ENCODE measurements at regions not wholly inside any gene's neighbourhood (a gene's known extent, or its start where the extent isn't known, plus 50 kb on each side); places are given as distances from the start of the nearest gene placed in this dataset.
A peak's percentile ranks its signal among the peaks of the same experiment; 100 is the strongest.

DNA sequence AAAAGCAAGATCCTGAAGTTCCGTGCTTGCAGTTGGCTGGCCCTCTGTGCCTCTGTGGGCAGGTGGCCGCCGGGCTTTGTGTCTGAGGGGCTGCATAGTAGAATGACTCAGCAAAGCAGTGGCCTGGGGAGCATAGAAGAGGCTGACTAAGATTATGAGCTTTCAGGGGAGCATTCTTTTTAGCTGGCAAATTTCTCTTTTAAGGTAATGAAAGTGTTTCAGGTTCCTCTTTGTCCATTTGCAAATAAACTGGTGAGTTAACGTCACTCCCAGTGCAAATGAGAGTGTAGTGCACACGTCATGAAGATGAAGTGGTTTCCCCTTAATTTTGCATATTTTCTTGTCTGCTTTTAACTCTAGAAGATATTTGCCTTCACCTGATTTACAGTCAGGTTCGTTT, 98.6 kb downstream of the BCL2L11 start:
- DNase-seq (ENCODE audit: low read depth) = peak; percentile 45

DNA sequence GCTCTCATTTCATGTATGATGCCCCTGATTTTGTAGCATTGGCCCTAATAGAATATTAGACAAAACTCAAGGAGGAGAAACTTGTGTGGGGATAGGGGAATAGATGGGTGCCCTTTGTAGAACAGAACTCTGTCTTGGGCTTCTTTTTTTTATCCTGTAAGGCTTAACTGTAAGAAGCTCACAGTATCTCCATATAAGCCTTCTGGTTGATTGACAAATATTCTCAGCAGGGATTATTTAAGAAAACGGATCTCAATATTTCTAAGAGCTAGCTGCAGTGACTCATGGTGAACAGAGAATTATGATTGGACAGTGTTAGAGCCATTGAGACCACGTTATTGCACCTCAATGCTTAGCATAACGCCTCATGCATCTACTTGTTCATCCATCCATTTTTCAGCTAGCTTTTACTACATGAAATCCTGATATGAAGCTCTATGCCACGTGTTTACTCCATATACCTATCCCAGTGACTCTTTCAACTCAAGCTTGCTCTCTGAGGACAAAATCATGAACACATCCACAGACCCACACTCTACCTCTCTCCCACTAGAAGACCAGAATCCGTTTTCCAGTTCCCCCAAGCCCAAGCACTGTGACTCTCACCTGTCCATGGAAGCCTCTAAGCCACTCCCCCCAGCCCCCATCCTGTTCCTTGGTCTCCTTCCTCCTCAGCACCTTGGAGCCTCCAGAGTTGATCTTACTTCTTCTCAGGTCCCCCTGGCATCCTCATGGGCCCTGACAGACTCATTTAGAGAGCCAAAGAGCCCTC, 99.2 kb downstream of the BCL2L11 start:
- peak; percentile 12 for DNase-seq (ENCODE audit: low read depth)

DNA sequence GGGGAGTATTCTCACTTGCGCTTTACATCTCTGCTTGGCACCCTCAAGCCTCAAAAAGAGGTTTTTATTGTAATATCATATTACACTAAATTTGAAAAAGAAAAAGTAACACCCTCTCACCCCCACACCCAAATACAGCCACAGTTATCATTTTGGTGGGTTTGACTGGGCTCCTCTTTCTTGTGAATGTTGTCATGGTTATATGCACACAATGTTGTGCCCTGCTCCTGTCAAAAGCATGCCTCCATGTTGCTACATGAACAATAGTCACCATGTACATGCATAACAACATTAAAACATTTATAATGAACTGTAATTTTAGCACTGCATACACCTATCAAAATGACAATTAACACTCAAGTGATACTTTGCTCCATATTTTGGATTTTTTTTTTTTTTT, 100.2 kb downstream of the BCL2L11 start:
- DNase-seq (ENCODE audit: low read depth) = no peak

DNA sequence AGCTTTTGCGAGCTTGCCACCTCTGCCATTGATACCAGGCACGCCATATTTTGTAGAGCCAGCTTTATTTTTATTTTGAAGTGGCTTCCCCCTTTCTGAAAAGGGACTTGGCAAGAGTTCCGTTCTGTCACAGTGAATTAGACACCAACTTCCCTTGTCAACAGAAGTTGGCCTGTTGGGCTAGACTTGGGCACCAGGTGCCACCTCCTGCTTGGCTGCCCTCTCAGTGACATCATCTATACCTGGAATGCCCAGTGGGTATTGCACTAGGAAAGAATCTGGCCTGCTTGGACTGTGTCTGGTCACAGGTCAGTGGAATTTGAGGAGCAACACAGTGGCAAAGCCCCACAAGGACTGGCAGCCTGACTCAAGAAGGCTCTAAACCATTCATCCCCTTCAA, 101.0 kb downstream of the BCL2L11 start:
- DNase-seq (ENCODE audit: low read depth) = no peak

DNA sequence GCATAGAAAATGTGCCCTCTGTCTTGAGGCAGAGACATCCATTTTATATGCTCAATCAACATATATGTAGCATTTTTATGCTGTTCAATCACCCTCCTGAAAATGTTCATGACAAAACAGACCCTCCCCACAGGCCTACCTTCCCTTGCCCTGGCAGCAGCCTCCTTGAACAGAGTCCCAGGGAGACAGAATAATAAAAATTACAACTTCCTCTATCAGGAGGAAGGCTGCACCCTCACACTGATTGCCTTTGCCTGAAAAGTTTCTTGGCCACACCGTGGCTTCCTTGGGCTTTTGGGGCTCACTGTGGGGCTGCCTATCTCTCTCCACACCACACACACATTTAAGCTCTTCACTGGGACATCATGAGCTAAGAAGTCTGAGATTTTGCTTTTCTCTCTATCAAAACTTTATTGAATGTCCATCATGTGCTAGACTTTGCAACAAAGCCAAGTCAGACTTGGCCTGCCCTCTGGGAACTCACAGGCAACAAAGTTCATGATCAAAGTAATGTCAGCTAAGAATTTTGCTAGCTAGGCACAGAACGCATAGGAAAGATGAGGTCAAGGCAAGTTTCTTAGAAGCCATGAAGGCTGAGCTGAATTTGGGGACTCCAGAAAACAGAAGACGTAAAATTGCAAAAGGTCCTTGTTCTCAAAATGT, 101.6 kb downstream of the BCL2L11 start:
- no peak for DNase-seq (ENCODE audit: low read depth)

DNA sequence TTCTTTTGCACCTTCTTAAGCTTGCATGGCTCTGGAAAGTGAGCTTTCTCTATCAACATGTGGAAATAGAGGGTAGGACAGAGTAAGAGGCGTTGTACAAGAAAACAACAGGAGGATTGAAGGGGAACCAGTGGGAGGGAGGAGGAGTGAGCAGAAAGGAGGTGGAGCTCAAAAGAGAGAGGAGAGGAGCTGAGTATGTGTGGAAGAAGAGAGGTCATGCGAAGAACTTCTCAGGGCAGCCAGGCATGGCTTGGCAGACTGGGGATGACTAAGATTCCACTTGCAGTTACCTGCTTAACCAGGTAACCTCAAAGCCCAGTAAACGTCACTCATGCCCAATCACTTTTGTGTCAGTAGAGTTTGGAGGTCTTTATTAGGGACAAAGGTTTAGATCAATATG, 105.1 kb downstream of the BCL2L11 start:
- no peak for DNase-seq (ENCODE audit: low read depth)

DNA sequence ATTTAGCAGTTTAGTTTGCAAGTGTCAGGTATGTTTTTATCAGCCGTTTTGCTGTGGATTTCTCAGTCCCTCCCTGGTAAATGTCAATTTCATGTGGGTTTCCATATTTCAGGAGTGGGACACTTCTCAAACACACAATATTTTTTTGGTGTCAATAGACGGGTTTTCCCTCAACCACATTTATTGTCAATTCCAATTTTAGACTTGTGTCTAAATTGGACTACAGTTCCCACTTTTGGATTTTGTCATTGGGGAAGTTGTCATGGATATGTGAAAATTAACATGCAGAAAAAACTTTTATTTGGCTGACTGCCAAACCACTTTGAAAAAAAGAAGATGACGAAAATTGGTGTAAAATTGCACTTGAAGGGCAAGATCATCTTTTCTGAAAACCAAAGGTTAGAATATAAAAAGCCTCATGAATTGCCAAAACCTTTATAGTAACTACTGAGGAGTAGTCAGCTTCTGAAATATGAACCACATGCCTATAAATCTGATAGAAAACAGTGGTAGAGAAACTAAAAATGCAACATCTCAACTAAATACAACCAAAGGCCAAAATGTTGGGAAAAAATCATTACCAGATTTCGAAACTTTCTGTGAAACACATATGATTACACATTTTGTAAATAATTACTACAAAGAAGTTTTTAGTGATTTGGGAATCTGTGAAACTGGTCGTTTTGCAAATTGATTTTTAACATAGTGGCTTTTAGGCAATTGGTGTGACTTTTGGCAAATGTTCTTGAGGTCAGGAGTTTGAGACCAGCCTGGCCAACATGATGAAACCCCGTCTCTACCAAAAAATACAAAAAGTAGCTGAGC, 106.4 kb downstream of the BCL2L11 start:
- DNase-seq (ENCODE audit: low read depth) = peak; percentile 63

DNA sequence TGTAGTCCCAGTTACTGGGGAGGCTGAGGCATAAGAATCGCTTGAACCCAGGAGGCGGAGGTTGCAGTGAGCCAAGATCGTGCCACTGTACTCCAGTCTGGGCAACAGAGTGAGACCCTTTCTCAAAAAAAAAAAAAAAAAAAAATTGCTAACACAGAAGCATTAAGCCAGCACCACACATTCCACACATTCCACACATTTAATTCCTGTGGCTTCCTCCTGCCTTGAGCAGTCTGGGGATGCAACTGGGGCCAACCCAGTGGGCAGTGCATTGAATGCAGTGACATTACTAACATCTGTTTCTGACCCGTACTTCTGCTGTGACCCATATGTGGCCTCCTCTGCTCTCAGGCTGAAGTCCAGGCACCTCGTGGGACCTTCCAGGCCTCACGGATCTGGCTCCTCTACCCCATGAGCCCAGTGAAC, 107.0 kb downstream of the BCL2L11 start:
- peak; percentile 91 for DNase-seq (ENCODE audit: low read depth)

DNA sequence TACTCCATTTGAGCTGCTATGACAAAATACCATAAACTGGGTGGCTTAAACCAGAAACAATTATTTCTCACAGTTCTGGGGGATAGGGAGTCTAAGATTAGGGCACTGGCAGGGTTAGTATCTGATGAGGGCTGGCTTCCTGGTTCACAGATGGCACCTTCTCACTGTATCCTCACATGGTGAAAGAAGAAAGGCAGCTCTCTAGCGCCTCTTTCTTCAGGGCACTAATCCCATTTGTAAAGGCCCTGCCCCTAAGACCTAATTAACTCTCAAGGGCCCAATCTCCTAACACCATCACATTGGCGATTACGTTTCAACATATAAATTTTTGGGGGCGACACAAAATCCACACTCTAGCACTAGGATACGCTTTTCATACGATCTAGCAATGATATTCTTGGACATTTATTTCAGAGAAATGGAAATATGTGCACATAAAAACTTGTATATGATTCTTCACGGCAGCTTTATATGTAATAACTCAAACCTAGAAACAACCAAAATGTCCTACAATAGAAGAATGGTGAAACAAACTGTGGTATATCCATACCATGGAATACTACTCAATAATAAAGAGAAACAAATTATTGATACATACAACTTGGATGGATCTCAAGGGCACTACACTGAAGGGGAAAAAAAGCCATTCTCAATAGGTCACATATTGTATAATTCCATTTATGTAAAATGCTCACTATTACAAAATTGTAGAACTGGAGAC, 111.0 kb downstream of the BCL2L11 start:
- no peak for DNase-seq (ENCODE audit: low read depth)

DNA sequence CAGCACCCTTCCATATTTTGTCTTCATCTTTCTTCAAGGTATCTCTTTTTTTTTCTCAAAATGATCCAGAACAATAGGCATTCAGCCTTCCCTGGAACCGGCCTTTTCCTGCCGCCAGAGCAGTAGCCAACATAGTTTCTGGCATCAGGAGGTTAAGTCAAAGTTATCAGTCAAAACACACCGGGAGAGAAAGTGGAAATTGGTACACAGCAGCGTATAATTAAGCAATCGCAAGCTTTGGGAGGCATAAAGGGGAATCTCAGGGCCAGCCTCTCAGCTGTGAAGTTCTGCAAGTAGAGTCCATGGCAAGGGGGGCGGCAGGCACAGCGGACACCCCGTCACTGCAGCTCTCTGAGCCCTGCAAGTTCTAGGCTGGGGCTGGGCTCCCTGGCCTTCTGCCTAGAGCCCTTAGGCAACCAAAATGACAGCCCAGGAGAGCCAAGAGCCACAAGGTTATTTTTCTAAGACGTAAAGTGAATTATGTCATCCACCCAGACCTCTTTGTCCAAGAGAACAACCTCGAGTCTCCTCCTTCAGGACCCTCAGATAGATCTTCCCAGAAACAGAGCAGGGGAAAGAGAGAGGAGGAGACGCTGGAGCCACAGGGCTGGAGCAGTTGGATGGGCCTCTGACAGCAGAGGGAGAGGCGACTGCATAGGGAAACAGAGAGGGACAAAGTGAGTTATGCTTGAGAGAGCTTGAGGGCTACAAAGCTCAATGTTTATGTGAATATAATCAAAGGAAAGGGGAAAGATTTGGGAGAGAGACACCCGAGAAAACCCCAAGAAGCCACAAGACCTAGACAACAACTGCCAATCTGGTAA, 114.7 kb downstream of the BCL2L11 start:
- peak; percentile 19 for DNase-seq (ENCODE audit: low read depth)

DNA sequence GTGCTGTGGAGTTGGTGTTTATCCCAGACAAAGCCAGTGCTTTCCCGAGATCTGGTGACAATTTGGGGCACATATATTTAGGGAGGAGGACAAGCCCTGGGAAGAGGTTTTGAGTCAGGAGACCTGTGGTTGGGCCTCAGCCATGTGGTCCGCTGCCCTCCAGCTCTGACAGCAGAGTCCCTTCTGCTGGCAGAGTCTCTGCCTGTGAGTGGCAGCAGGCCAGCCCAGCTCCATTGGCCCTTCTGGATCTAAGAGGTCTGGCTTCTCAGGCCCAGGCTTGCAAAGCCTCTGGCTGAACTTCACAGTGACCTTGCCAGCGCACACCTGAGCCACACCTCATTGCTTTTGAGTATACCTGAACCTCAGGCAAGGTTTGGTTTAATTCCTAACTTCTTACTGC, 115.3 kb downstream of the BCL2L11 start:
- DNase-seq (ENCODE audit: low read depth) = peak; percentile 13

DNA sequence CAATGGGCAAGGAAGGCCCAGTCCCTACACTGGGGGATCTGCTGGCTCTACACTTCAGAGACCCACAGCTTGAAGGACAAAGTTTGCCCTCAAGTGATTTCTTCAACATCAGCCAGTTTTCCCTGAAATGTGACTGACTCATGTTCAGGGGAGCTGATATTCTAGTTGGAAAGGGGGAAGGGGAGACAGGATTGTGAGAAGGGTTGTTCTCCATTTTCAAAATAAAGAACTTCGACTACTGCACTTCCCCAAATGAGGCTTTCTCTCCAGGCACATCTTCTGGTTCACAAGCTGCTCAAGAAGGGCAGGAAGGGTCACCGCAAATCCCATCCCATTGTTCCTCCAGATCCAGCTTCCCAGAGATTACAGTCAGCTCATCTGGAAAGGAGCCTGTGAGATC, 117.6 kb downstream of the BCL2L11 start:
- DNase-seq (ENCODE audit: low read depth) = no peak

DNA sequence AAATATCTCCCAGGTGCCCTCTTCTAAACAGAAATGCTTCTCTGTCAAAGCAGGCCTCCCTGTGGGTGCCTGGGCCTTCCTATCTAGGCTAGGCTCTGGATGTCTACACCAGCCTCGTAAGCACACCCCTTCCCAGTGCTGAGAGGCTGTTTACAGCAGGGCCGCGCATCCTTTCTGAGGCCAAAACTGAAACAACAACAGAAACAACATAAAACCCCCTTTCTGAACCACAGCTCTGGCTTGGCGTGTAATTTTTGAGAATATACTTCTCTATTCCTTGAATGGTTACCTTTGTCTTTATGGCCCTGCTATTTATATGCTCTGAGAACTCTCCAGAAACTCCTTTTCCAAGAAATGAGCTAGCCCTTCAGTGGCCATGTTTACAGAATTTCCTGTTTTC, 118.4 kb downstream of the BCL2L11 start:
- DNase-seq (ENCODE audit: low read depth) = no peak

DNA sequence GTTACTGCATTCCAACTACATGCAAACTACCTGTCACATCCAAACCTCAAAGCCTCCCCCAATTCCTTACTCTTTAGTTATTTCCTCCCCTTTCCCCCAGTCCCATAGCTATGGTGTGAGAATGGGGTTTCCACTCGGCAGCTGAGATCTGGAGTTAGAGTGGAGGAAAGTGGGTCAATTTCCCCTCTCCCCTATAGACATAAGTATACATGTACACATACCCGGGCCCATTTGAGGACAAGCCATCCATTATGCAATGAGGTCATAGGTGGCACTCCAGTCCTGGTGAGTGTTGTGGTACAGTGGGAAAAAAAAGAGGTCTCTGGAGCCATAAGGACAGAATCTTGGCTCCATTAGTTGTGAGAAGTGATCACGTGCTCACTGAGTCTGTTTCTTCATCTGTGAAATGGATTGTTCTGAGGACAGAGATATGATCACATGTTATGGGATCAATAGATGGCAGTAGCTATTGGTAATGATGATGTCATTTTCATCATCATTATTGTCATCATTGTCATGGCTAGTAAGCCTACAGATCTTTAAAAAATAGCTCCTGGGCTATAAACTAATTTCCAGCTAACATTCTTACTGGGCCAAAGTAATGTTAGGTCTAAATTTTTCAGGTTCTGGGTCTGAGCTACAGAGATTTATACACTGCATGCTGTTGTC, 119.0 kb downstream of the BCL2L11 start:
- no peak for DNase-seq (ENCODE audit: low read depth)

DNA sequence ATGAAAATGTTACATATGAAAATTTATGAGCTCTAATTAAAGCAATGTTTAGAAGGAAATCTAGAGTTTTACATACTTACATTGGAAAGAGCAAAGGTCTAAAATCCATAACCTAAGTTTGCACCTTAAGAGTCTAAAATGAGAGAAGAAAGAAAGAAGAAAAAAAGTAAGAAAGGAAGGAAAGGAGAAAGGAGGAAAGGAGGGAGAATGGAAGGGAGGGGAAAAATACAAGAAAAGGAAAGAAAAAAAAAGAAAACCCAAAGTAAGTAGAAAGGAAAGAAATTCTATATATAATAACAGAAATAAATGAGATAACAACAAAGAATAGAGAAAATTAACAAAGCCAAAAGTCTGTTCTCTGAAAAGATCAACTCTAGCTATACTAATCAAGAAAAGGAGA, 122.6 kb downstream of the BCL2L11 start:
- no peak for DNase-seq (ENCODE audit: low read depth)

DNA sequence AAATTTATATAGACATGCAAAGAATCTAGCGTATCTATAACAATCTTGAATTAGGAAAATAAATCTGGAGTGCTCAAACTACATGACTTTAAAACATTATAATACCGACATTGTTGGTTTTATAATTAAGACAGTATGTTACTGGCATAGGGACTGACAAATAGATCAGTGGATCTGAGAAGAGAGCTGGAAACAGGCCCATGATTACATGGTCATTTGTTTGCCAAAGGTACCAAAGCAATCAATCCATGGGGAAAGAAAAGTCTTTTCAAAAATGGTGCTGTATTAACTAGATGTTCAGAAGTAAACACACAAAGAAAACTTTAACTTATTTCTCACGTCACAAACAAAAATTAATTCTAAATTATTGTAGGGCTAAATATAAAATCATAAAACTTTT, 124.2 kb downstream of the BCL2L11 start:
- DNase-seq (ENCODE audit: low read depth) = no peak

DNA sequence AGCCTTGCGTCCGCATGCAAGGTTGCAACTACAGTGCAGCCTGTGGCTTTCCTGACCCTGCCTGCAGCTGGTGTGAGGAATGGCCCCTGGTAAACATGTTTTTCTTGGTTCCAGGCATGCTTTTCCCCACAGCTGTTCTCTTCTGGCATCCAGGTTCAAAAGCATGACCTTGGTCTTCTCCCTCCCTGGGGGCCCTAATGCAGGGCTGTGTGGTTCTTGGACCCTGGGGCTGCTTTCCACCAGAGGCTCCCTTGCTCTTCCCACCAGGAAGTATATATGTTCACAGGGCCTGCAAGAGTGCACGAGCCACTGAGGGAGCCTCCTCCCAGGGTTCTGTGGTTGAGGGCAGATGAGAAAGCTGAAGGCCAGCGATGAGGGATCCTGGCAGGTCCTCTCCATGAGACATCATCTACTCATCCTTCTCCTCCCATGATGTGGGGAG, 125.9 kb downstream of the BCL2L11 start:
- no peak for DNase-seq (ENCODE audit: low read depth)

DNA sequence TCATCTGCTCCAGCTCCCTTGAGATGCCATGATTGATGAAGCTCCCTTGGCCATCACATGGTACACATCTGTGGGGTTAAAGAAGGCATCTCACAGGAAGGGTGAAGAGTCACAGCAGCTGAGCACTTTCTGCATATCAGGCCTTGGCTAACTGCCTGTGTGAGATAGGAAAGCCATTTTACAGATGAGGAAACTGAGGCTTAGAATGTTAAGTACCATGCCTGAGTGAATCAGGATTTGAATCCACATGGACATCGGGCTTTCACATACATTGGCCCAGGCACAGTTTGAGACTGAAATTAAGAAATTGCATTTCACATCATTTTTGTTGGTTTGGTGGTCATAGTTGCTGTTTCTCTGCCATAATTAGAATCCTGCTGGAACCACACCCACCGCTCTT, 126.8 kb downstream of the BCL2L11 start:
- DNase-seq (ENCODE audit: low read depth) = no peak

DNA sequence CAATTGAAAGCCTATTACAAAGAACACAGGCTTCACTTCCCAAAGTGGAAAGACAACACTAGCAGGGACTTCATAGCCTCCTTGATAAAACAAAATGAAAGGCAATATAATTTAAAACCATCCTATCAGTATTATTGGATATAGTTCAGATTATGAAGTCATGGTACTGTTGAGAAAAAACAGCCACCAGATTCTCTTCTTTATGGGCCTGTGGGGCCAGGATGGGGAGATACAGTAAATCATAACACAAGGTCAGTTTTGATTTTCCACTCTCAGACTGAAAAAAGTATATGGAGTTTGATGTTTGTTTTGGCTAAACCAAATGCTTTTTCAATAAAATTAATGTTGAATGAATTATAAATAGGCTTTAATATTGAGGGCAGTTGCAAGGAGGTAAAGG, 129.1 kb downstream of the BCL2L11 start:
- DNase-seq (ENCODE audit: low read depth) = no peak

DNA sequence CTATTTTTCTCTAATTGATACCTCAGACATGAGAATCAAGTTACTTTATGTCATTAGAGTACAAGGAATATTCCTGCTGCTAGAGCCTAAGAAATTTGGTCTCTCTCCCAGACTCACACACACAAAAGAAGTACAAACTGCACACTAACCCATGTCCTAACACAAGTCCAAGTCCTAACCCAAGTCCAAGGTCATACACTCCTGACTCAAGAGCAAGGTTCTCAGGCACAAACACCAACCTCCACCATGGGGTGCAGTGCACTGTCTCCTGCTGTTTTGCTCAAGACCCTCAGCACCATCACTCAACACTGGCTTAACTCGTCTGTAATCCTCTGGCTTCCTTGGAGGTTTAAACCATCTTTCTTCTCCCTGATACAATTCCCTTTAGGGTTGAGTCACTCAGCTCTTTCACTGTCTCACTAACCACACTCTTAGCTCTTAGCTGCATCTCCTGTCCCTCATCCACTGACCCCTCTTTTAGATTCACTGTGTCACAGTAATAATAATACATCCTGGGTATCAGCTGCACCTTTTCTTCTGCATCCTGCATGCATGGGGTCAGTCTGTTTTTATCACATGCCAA, 129.8 kb downstream of the BCL2L11 start:
- no peak for DNase-seq (ENCODE audit: low read depth)

Measured in M059J (cell line).